ENCODE measurements at regions not wholly inside any gene's neighbourhood (a gene's known extent, or its start where the extent isn't known, plus 50 kb on each side); places are given as distances from the start of the nearest gene placed in this dataset.

DNA sequence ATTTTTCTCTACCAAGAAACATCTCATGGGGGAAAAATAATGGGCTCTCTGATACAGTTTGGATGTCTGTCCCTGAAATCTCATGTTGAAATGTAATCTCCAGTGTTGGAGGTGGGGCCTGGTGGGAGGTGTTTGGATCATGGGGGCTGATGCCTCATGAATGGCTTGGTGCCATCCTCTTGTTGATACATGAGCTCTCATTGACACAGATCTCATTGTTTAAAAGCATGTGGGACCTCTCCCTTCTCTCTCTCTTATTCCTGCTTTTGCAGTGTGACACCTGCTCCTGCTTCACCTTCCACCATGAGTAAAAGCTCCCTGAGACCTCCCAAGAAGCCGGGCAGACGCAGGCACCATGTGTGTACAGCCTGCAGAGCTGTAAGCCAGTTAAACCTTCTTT is 332.5 kb upstream of the NRIP1 start:
- DNase-seq, result no peak

DNA sequence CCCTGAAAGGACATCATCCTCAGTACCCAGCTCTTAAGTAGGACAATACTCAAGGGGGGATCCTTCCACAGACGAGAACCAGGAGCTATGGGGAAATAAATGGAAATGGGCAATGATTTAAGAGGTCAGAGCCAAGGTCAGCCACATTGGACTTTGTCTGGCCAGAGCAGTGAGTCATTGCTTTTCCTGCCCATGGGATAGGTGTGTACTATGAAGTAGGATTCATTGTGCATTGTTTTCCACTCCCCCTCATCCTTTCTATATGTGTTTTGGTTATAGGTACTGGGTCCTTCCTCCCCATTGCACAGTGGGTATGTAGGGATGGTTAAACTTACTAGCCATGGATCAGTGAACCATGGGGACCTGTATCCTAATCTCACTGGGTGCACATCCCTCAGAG is 328.9 kb upstream of the USP25 start:
- DNase-seq, result no peak

DNA sequence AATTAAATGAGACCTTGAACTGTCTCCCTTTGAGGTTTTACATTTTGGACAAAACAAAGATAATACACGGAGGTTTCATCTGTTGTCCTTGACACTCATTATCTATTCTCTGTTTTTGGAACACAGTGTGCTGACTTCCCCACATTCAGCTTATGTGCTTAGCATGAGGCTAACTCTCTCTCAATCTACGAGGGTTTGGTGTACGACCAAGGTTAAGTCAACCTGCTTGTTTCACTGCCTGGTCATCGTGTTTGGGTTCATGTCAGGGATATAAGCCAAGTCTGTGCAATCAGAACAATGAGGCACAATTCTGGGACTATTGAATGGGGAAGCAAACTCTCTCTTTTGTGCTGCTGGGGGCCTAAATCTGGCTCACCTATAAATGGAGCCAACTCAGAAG is 328.5 kb upstream of the USP25 start:
- DNase-seq, result no peak

DNA sequence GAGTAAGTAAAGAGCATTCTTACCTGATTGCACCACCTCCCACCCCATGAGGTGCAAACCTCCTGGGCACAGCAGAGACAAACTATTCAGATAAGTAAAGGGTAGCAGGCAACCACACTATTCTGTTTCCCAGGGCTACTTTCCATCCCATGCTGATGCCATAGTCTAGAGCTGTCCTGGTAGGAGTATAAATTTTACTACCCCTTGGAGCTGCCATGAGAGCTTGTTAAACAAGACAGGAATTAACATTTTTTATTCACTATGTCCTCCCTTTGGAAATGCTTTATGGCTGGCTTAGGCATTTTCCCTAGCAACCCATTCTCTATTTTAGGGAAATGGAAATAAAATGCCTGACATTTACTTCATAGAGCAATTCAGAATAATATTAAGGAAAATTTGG is 324.6 kb upstream of the USP25 start:
- no peak for DNase-seq

DNA sequence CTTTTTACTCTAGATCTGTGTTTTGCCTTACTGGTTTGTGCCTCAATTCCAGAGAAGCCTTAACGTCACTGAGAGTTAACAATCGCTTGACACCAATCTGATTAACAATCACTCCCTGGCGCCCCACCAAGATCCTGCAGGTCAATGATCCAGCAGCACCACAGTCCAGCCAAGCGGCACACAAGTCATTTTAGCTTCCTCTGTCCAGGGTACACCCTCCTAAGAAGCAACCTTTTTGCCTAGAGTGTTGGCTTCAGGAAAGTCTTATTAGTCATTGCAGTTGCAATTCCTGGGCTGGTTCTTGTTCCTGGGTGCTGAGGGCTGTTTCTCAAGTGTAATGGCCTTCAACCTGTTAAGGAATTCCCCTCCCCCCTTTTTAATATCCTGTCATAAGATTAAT is 323.0 kb upstream of the USP25 start:
- no peak for DNase-seq

DNA sequence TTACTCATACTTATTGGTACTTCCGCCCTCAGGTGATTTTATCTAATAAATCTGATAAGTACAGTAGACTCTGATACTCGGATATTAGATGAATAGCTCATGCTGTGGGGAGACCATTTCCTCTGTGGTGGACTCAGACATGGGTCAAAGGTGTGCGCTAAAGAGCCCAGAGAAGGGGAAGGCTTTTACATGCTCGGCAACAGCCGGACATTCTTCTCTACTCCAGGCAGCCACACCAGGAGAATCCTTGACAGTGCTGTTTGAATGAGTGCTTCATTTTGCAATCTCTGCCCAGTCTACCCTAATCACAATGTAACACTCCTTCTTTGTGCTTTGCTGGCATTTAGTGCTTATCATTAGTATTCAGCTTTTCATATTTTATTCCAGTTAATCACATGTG is 322.2 kb upstream of the USP25 start:
- no peak for DNase-seq

DNA sequence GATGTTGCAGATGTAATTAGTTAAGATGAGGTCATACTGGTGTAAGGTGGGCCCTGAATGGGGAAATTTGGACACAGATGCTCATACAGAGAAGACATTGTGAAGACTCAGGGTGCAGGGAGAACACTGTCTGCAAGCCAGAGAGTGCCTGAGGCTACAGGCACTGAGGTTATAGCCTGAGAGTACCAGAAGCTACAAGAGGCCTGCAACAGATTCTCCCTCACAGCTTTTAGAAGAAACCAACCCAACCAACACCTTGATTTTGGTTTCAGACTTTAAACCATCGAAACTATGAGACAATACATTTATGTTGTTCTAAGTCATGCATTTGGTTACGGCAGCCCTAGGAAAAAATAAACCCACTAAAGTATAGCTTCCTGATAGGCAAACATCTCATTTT is 321.7 kb upstream of the USP25 start:
- DNase-seq, result no peak

DNA sequence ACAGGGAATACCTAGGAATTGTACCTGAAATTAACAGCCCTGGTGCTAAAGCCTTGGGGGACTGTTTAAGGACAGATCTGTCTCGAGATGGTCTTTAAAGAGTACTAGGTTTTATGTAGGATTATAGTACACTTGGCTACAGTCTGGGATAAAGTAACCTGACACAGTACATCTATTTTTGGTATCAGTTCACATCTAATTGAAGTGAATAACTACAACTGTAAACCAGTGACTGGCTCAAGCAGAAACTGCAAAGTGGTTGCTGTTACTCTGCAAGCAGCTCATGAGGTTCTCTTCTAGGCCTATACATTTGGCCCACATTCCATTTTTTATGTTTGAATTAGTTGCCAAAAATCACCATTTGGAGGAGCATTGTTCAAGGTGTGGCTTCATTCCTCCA is 320.8 kb upstream of the USP25 start:
- no peak for DNase-seq

DNA sequence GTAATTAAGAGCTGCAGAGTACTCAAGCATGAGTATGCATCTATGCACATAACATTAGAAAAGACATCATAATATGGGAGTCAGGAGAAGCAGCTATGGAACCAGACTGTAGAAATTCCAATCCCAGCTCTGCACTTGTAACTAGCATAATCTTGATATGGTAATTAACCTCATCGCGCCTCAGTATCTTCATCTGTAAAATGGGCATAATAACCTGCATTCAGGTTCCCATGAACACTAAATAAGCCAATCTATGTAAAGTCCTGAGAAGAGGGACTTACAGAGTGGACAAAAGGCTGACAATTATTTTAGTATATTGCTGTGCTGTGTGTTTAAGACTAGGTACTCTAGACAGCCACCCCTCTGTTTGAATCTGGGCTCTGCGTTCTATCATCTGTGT is 318.9 kb upstream of the USP25 start:
- no peak for DNase-seq

DNA sequence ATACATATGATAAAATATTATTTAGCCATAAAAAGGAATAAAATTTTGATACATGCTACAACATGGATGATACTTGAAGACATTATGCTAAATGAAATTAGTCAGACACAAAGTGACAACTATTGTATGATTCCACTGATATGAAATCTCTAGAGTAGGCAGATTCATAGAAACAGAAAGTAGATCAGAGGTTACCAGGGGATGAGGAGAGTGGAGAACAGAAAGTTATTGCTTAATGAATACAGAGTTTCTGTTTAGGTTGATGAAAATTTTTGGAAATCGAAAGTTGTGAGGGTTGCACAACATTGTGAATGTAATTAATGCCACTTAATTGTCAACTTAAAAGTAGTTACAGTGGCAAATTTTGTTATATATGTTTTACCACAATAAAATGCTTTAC is 315.7 kb upstream of the USP25 start:
- DNase-seq, result no peak

DNA sequence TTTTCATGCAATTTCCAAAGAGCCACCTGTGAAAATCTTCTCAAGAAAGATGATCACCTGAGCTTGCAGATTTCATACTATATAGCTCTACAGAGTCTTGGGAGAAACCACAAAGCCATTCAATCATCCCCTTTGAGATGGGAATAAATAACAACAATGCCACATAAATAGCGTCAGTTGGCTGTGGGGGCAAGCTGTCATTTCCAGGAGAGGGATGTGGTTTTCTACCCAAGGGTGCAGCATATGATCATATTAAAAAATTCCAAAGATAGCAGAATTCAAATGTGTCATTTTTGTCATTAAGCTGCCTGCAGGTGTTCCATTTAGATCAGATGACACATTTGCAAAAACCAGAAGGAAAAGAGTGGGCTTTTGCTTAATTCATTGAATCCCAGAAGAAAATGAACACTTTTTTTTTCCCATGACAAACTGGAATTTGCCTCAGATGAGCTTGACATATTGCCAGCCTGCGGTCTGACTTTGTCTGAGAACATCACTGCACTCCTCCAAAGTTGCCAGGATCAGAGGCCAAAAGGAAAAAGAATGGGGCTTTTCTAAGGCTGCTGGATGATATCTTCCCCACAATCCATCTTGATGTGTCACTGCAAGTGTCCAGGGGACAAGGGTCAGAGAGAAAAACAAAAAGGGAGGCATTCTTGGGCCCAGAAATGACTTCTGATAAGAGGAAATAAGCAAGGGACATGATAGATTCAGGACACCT is 314.1 kb upstream of the USP25 start:
- no peak for DNase-seq

DNA sequence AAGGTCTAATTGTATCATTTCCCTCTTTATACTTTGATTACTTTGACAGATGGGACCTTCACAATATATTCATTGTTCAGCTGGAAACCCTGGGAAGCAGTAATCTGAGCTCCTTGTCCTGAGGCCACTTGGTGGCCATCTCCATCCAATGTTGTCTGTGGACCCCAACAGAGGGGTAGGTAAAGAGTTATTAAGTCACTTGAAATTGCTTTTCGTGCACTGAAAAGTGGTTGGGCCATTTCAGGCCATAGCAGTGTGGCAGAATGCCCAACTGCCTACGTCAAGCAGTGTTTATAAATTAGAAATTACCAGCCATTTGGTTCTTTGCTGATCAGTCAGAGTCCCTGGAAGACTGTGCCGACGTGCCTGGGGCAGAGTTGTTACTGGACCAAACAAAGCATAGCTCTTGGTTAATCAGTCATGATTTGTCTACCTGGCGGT is 308.3 kb upstream of the USP25 start:
- DNase-seq, result no peak

DNA sequence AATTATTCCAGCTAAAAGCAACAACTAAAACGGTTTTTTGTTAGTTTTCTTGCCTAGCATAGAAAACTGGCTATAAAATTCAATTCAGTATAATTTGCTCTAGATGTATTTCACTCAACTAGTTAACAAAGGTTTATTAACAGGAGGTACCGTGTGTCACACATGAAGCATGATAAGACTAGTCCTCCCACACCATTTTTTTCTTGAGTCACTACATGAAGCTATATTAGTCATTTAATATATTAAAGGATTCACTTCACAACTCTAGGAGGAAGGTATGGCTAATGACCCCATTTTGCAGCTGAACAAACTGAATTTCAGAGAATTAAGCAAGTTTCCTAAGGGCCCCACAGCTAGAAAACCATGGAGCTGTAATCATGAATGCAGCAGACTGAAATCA is 307.8 kb upstream of the USP25 start:
- DNase-seq, result no peak

DNA sequence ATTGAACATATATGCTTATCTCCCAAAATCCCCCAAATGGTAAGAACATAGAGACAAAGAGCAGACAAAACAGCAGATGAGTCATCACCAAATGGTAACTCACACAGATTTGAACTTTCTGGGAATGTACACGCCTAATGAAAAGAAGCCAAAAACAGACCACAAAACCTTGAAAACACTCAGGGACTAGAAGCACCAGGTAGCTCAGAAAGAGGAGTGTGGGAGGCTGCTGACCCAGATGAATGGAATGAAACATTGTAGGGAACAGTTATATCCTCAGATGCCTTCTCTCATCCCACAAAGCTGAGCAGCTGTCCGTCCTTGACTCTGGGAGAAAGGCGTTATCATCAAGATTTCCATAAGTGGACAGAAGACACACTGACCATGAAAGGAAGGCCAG is 307.0 kb upstream of the USP25 start:
- DNase-seq, result no peak

DNA sequence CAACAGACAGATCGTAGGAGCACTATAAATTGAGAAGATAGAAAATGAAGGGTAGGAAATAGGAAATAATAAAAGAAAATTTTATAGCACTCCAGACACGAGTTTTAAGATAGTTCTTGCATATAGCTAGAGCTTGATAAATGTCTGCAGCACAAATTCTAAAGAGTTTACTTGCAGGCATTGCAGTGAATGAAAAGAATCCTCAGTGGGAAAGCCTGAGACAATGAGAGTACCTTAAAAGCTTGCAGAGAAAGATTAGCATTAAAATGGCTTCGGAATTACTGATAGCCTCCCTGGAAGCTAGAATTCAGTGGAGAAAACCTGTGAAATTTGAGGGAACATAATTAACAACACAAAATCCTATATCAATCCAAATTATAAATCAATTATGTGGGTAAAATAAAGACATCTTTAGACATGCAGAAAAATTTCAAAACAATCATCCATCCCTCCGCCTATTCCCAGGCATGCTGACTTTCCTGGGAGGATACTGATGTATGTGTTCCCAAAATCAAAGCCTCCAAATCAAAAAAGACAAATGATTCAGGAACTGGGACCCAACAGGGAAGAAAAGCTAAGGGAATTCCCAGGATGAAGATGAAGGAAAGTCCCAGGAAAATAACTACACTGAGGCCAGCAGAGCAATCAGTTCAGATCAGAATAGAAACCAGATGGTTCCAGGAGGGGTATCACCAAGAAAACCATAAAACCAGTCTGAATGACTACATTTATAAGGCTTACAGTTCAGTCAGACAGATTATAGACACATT is 305.9 kb upstream of the USP25 start:
- DNase-seq, result no peak

DNA sequence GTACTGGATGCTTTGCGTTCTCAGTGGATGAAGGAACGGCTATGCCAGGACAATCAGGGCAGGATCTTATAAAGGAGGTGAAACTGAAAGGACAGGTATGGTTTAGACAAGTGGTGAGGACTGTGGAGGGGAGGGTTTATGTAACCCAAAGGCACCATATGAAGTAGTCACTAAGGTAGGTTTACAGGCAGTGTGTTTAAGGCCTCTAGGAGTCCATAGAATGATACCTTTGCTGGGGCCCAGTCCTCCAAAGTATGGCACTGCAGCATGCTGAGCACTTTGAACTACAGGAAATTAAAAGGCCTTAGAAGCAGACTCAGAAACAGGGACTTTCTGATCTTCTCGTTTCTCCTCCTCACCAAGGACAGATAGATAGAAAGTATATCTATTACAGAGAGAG is 304.7 kb upstream of the USP25 start:
- DNase-seq, result no peak

DNA sequence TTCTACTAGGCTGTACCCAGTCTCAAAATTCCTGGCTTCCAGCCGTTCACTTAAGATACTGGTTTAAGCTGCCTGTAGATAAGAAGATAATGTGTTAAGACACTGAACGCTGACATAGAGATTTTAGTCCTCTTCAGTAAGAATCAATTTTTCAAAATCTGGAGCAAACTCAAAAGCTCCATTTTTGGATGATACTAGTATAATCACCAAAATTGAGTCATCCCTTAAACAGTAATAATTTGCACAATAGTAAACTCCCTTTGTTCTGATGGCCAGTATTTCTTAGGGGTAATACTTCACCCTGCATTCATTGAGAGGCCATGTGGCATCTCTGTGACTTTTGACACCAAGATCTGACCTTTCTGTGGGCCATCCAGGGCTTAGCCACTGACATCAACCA is 299.8 kb upstream of the USP25 start:
- DNase-seq, result no peak

DNA sequence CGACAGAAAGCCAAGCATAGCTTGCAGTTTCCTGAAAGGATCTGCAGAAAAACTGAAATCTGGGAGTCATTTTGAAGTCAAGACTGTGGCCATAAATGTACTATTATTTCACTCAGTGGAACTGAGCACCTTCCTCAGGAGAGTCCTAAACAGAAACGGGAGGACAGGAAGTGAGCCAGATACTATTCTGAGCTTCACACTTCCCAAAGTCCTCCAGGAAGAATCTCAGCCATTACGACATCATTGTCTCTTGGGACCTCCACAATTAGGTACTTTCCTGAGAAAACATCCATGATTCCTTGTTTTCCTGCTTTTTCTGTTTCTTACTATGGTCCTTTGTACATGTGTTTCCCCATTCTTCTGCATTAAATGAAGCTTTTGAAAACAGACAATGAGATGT is 299.2 kb upstream of the USP25 start:
- no peak for DNase-seq

DNA sequence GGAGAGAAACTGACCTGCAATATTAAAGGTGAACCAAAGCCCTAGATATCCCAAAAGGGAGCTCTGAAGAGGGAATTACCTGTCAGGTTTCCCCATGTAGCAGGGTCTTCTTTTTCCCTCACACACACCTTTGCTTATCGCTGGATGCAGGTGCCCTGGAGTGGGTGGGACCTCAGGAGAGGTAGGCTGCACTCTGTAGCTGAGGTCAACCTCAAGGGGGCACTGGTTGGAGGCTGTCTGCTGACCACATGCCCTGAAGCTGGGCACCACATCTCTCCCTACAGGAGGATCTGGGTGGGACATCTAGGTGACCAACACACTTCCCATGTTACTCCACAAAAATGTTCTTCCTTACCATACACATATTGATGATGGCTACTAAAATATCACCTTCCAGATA is 298.7 kb upstream of the USP25 start:
- no peak for DNase-seq

DNA sequence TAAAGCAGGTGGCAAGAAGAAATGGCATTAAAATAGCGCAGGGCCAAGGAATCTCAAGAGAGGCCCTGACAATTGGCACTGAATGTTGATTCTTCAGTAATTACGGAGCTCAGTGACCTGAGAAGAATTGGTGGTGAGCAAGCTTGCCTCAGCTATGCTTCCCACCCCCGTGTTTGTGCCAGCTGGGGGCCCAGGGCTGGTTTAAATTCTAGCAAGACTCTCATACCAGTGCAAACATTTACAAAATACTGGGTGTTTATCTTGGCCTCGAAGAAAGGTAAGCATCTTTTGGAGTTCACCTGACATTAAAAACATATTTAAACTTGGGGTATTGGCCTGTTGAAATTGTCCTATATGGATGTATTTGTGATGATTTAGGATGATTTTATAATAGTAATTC is 296.7 kb upstream of the USP25 start:
- no peak for DNase-seq

DNA sequence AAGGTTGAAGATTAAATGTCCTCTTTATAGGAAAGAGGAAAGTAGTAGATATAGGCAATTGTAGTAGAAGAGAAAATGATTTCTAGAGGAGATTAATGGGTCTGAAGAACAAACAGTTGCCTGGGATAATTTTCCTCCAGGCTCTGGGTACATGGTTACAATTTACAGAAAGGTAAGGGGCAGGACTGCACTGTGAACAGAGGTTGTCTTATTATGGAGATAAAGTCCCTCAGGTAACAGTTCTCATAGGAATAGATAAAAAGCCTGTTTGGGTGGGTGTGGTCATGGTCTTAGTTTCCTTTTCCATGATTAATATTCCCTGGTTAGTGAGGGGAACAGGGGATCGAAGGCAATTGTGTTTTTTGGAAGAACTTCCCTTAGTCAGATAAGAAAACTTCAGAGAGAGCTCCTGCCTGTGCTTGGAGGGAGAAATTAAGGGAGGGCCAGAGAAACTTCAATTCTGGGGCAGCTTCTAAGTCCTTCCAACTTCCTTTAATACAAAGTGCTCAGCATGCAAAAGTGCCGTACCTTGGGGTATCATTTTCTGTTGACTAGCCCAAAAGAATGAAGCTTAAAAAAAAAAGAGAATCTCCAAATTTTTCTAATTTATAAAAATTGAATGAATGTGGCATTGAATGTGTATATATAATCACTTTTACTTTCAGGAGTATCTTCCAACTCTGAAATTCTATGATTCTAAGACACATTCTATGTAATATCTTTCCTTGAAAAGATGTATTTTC is 295.4 kb upstream of the USP25 start:
- no peak for DNase-seq

DNA sequence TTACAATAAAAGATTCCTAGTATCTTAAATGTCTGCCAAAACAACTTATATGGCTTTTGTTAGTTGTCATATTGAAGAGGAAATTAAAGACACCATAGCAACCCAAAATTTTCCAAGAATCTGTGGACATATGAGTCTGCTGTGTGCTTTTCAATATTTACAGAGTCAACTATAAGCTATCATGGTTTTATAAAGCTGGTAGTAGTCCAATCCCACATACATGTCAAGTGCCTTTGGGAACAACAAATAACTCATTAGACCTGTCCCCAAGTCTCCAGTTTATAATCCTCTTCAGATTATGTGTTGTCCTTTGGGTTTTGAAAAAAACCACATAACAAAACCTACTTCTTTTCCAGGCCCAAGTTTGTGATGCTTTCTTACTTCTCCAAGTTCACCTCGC is 293.8 kb upstream of the USP25 start:
- DNase-seq, result no peak

DNA sequence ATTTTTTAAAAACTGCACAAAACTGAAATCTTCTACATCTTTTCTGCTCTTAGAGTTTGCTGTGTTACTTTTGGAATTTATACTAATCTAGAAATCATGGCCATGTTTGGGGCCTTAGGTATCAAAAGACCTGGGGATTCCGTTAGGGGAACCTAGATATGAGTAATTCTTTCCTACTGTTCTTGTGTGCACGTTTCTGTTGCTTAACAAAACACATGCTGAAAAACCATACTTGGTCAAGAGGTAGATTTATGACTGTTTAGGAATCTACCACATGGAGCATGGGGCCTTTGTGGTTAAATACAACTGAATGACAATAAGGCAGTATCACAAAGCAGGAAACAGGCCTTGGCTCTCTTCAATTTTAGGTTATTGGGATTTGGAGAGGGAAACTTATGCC is 291.9 kb upstream of the USP25 start:
- no peak for DNase-seq

DNA sequence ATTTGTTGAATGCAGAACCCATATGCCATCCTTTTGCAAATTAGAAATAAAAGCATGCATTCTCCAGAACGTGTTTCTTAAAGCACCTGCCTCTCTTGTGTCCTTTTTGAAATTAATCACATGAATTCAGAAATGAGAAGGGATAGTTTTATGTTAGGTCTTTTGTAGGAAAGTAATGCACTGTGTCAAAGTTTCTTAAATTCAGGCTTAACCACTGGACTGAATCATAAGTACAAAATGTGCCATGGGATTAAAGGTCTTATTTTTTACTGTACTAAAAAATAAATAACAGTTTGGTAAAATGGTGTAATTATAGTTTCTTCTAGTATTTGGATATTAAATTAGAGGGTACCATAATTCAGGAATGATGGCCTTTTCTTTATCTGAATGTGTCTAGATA is 290.1 kb upstream of the USP25 start:
- DNase-seq, result no peak

Measured in right forelimb (tissue), 1 donor.